ENCODE measurements at regions not wholly inside any gene's neighbourhood (a gene's known extent, or its start where the extent isn't known, plus 50 kb on each side); places are given as distances from the start of the nearest gene placed in this dataset.
"Not testable (repeated sequence)": the region's sequence is repeated elsewhere in the genome, so short reads cannot be mapped to it uniquely, and the experiment has no call there.

- H2BK12ac ChIP-seq (ENCODE audit: low read depth, low read length); H3K18ac ChIP-seq (ENCODE audit: extremely low read depth, low read length); H2BK15ac ChIP-seq (ENCODE audit: low read length); H3K79me1 ChIP-seq (ENCODE audit: low read depth, low read length); H3K4me3 ChIP-seq (ENCODE audit: extremely low read depth in 1 of 4, insufficient read depth in 2 of 4, low read depth in 3 of 4, low read length in 4 of 4); H2AFZ ChIP-seq (ENCODE audit: low read length); H3K36me3 ChIP-seq (ENCODE audit: control insufficient read depth in 2 of 4, insufficient read depth in 4 of 4, low read length in 3 of 4); H3K23ac ChIP-seq (ENCODE audit: insufficient read length); FAIRE-seq; H3K27ac ChIP-seq (ENCODE audit: low read depth, low read length); H4K91ac ChIP-seq (replicated peaks; ENCODE audit: insufficient read length, low read length); H2BK120ac ChIP-seq (replicated peaks; ENCODE audit: low read depth, low read length); H3K56ac ChIP-seq (replicated peaks; ENCODE audit: insufficient read length, low read depth, low read length); H3K9me3 ChIP-seq (ENCODE audit: insufficient read depth in 2 of 2, low read depth in 1 of 2, low read length in 1 of 2); H3K4ac ChIP-seq (replicated peaks; ENCODE audit: insufficient read length, low read depth, low read length); H4K20me1 ChIP-seq (replicated peaks in 1 of 2; ENCODE audit: control insufficient read depth in 1 of 2, insufficient read depth in 2 of 2, low read length in 2 of 2); H2BK20ac ChIP-seq (ENCODE audit: low read length); H3K4me2 ChIP-seq (ENCODE audit: insufficient read depth in 1 of 2, low read depth in 2 of 2, low read length in 2 of 2); H3K79me2 ChIP-seq (ENCODE audit: control insufficient read depth in 1 of 2, insufficient read depth in 2 of 2, low read length in 2 of 2); H3K4me1 ChIP-seq (replicated peaks in 1 of 4; ENCODE audit: control insufficient read depth in 3 of 4, insufficient read depth in 4 of 4, low read length in 3 of 4); H3K27me3 ChIP-seq (replicated peaks in 1 of 4; ENCODE audit: control insufficient read depth in 3 of 4, extremely low read depth in 1 of 4, insufficient read depth in 3 of 4, low read length in 3 of 4); POLR2A ChIA-PET (ENCODE audit: partially characterized antibody); H2AK5ac ChIP-seq (ENCODE audit: low read depth, low read length); H4K8ac ChIP-seq (ENCODE audit: extremely low read depth, insufficient read depth, low read length); H3K14ac ChIP-seq (ENCODE audit: insufficient read length); H3K9ac ChIP-seq (replicated peaks in 1 of 4; ENCODE audit: extremely low read depth in 1 of 4, low read depth in 3 of 4, low read length in 3 of 4); DNase-seq (ENCODE audit: low read depth in 1 of 2, low spot score in 2 of 2); H2BK5ac ChIP-seq (ENCODE audit: low read depth, low read length); H3K23me2 ChIP-seq (ENCODE audit: low read depth, low read length); CTCF ChIA-PET (ENCODE audit: partially characterized antibody); H4K5ac ChIP-seq (ENCODE audit: insufficient read length, low read depth, low read length): not testable (repeated sequence)
- WGBS, 2 experiments (ENCODE audit: extremely low coverage in 1 of 2, insufficient coverage in 1 of 2, insufficient read length in 1 of 2, insufficient replicate concordance in 2 of 2, low coverage in 1 of 2, low lambda C conversion rate in 2 of 2, missing lambda C conversion rate in 1 of 2) = 100% methylated on average over 2 of the region's 4 CpGs; no CpG with 5 or more reads in 1 of the 2 experiments
Observed at GRCh38 chrX:93921041-93921440, 247.0 kb downstream of the FAM133A start.
